ENCODE measurements at regions not wholly inside any gene's neighbourhood (a gene's known extent, or its start where the extent isn't known, plus 50 kb on each side); places are given as distances from the start of the nearest gene placed in this dataset.

DNA sequence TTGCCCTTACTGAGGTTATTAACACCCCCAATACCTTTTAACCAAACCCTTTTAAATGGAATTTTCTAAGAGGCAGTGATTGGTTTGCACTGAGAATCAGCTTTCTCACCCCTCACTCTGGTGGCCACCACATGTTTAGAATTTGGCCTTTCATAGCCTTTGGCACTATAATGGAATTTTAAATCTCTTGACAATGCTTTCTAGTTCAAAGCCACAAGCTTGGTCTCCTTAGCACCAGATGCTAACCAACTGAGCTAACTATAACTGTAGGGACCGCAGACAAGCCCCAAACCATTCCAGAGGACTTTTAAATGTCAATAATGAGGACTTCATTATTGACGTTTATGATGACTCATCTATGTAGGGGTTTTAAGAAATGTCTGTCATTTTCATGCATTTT lies 238.7 kb upstream of the SNX7 start:
- Histone ChIP-seq H3K4me1 (replicated peaks in 1 of 2) (no peaks in the 10 kb centered on the region), H3K27ac (no peak overlapping the region), H3K9me3 (replicated peaks in 1 of 3) (no peaks in the 10 kb centered on the region), H3K36me3 (replicated peaks in 1 of 2) (no peaks in the 10 kb centered on the region), H3K4me3 (no peak overlapping the region), H3K27me3 (no peaks in the 10 kb centered on the region)
- DNase-seq, result no peak
- TF ChIP-seq, protein P1, sequence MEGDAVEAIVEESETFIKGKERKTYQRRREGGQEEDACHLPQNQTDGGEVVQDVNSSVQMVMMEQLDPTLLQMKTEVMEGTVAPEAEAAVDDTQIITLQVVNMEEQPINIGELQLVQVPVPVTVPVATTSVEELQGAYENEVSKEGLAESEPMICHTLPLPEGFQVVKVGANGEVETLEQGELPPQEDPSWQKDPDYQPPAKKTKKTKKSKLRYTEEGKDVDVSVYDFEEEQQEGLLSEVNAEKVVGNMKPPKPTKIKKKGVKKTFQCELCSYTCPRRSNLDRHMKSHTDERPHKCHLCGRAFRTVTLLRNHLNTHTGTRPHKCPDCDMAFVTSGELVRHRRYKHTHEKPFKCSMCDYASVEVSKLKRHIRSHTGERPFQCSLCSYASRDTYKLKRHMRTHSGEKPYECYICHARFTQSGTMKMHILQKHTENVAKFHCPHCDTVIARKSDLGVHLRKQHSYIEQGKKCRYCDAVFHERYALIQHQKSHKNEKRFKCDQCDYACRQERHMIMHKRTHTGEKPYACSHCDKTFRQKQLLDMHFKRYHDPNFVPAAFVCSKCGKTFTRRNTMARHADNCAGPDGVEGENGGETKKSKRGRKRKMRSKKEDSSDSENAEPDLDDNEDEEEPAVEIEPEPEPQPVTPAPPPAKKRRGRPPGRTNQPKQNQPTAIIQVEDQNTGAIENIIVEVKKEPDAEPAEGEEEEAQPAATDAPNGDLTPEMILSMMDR (IDR thresholded peaks at IDR 0.05), result no peak
- no peak for TF ChIP-seq POLR2A (IDR thresholded peaks at IDR 0.05)
- intact Hi-C loops (cut with DNase I), result no loop called here
- WGBS, 4 donors, result 63 to 75% (median 73%) methylated on average over 2 of the region's 2 CpGs

DNA sequence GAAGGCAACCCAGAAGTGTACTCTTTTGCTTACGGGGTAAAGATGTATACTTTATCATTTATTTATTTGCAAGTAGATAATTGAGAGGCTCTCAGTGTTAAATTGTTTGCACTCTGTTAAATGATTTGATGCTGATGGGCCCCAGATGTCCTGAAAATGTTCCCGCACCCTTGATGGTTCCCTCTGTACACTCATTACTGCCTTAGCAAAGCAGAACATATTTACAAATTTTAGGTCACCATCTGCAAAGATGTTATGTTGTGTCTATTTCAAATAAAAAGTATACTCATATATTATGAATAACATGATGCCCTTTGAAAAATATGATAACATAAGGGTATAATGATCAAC lies 240.5 kb upstream of the SNX7 start:
- Histone ChIP-seq H3K4me1 (replicated peaks in 1 of 2) (no peaks in the 10 kb centered on the region), H3K27ac (no peak overlapping the region), H3K9me3 (replicated peaks in 1 of 3) (no peaks in the 10 kb centered on the region), H3K27me3 (no peaks in the 10 kb centered on the region), H3K4me3 (no peak overlapping the region), H3K36me3 (replicated peaks in 1 of 2) (no peaks in the 10 kb centered on the region)
- DNase-seq, result no peak
- intact Hi-C loops (cut with DNase I), result no loop called here
- 81 to 93% (median 87%) methylated on average over 2 of the region's 2 CpGs for WGBS, 4 donors
- no peak for TF ChIP-seq POLR2A (IDR thresholded peaks at IDR 0.05)
- TF ChIP-seq, protein P1 (IDR thresholded peaks at IDR 0.05), result no peak

DNA sequence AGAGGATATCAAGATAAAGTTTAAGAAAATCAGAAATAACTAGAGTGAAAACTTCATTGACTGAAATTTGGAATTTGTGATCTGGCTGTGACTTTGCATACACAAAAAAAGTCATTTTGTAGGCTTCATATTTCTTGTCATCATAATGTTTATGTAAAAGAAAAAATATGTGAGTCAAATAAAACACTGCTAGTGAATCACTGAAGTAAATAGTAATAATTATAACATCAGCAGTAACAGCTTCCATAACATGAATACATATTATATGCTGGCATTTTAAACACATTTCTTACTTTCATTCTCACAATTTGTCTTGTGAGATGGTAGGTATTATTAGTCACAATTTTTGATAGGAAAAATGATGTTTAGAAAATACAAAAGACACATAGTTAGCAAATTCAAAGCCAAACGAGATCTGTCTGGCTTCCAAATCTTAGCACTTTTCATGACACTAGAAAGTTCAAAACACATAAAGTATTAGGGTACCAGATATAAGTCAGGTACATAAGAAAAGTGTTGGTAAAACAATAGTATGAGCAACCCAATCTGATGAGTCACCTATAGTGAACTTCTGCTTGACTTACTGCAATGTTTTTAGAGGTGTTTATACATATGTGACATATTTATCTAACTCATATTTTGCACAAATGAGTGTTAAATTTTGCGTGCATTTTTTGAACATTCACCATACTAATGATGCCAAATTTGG lies 241.0 kb upstream of the SNX7 start:
- WGBS, 4 donors, result 17 to 45% (median 21%) methylated on average over 2 of the region's 2 CpGs
- intact Hi-C loops (cut with DNase I), result no loop called here
- no peak overlapping the region for H3K27ac ChIP-seq
- H3K4me1 ChIP-seq (replicated peaks in 1 of 2), result no peaks in the 10 kb centered on the region
- no peaks in the 10 kb centered on the region for H3K27me3 ChIP-seq
- no peaks in the 10 kb centered on the region for H3K9me3 ChIP-seq (replicated peaks in 1 of 3)
- DNase-seq, result no peak
- no peak for TF ChIP-seq POLR2A (IDR thresholded peaks at IDR 0.05)
- TF ChIP-seq, protein P1 (IDR thresholded peaks at IDR 0.05), result no peak
- H3K36me3 ChIP-seq (replicated peaks in 1 of 2), result no peaks in the 10 kb centered on the region
- H3K4me3 ChIP-seq, result no peak overlapping the region

DNA sequence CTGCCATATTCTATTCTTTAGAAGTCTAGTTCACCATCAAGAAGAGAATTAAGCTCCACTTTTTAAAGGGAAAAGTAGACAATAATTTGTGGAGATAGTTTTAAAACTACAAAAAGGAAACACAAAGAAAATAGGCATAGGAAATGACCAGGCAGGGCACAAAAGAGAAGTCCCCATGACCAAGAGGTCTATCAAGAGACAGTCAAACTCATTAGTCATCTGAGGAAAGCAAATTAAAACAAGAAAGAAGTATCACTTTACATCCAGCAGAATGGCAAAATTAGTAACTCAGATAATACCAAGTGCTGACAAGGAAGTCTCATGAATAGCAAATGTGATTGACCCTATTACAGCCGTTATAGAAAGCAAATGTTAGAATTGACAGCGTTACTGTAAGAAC lies 243.7 kb upstream of the SNX7 start:
- no peaks in the 10 kb centered on the region for H3K36me3 ChIP-seq (replicated peaks in 1 of 2)
- no peak for DNase-seq
- H3K4me1 ChIP-seq (replicated peaks in 1 of 2), result no peaks in the 10 kb centered on the region
- WGBS, 4 donors, result 58 to 79% (median 70%) methylated on average over 2 of the region's 2 CpGs
- H3K4me3 ChIP-seq, result no peak overlapping the region
- no peak for TF ChIP-seq POLR2A (IDR thresholded peaks at IDR 0.05)
- no peak overlapping the region for H3K27ac ChIP-seq
- no peaks in the 10 kb centered on the region for H3K27me3 ChIP-seq
- H3K9me3 ChIP-seq (replicated peaks in 1 of 3), result no peaks in the 10 kb centered on the region
- intact Hi-C loops (cut with DNase I), result no loop called here

DNA sequence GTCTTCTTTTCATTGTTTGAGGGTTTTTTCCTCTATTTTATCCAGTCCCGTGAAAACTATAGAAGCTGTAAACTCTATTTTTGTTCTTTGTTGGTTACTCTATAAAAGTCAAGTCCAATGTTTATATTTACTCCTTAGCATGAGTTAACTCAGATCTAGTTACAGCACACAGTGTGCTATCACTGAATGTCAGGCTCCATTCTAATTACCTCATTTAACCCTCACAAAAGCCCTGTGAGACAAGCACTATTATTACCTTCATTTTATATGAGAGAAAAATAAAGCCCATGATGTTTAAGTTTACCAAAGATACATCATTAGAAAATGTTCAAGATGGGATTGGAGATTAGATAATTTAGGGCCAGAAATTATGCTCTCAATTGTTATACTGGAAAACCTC lies 251.4 kb upstream of the SNX7 start:
- no peak for DNase-seq
- WGBS, 4 donors, result 88 to 100% (median 92%) methylated on average over 1 of the region's 1 CpG
- TF ChIP-seq POLR2A (IDR thresholded peaks at IDR 0.05), result no peak
- TF ChIP-seq, protein P1 (IDR thresholded peaks at IDR 0.05), result no peak
- Histone ChIP-seq H3K4me3 (no peak overlapping the region), H3K27ac (no peak overlapping the region), H3K9me3 (replicated peaks in 1 of 3) (no peaks in the 10 kb centered on the region), H3K36me3 (replicated peaks in 1 of 2) (no peaks in the 10 kb centered on the region), H3K27me3 (no peaks in the 10 kb centered on the region), H3K4me1 (replicated peaks in 1 of 2) (no peaks in the 10 kb centered on the region)
- intact Hi-C loops (cut with DNase I), result no loop called here

Data from adrenal gland (tissue), 9 donors.